ENCODE measurements at regions not wholly inside any gene's neighbourhood (a gene's known extent, or its start where the extent isn't known, plus 50 kb on each side); places are given as distances from the start of the nearest gene placed in this dataset.

- no peak for TF ChIP-seq EZH2 (IDR thresholded peaks at IDR 0.05; ENCODE audit: insufficient read depth, poor library complexity, severe bottlenecking)
- TF ChIP-seq EZH2phosphoT487 (IDR thresholded peaks at IDR 0.05; ENCODE audit: insufficient read depth, low read depth): no peak
Observed at GRCh38 chr10:8588135-8588534, 533.6 kb downstream of the GATA3 start.
